Pancreas (tissue), 10 donors: ENCODE measurements at regions not wholly inside any gene's neighbourhood (a gene's known extent, or its start where the extent isn't known, plus 50 kb on each side); places are given as distances from the start of the nearest gene placed in this dataset.

Experiments used
- ATAC-seq, 4 donors: fragments of 200-7000 bp; cut with Tn5 transposase; one replicate each; pipeline versions ENCODE4 v1.8.0 to v1.9.1; 2020; ENCODE audit warnings: mild to moderate bottlenecking in 4 of 4, moderate library complexity in 4 of 4
- DNase-seq, 6 donors: peaks; one replicate each; pipeline ENCODE4 v3.0.0-alpha.2; 2020
- FAIRE-seq: peaks from 2 replicates; lab custom pipeline; 2012; peaks lifted over from hg19 to GRCh38; lab: Jason Lieb, UNC
- H3K27ac ChIP-seq, 4 donors: fragments of 200-600 bp; sonication (generic); 1 replicate in 3 of 4; 2 replicates in 1 of 4; pipeline versions ENCODE4 v1.5.0 to v1.8.0; 2020
- H3K27me3 ChIP-seq, 4 donors: fragments of 200-600 bp; one replicate each; pipeline ENCODE4 v1.8.0; 2021
- H3K36me3 ChIP-seq, 3 donors: fragments of 200-600 bp; sonication (generic) in 1 of 3; one replicate each; pipeline versions ENCODE4 v1.5.0 to v1.8.0; 2020 to 2021
- H3K4me1 ChIP-seq, 3 donors: fragments of 200-600 bp; one replicate each; pipeline ENCODE4 v1.8.0; 2021
- H3K4me3 ChIP-seq, 4 donors: fragments of 200-600 bp; sonication (generic) in 2 of 4; one replicate each; pipeline versions ENCODE4 v1.5.0 to v1.8.0; 2020 to 2021
- H3K9me3 ChIP-seq, 4 donors: fragments of 200-600 bp; one replicate each; pipeline ENCODE4 v1.8.0; 2021
- WGBS, 2 donors: extraction: QIAGEN DNeasy Blood & Tissue Kit; methylation state at CpG; one replicate each; pipeline ENCODE4 v1.1.7; 2013; 5-methylcytosine and 5-hydroxymethylcytosine counted together
- intact Hi-C, 3 donors: fragments of 100-400 bp; cut with DNase I; formaldehyde crosslinking; loops; one replicate each; pipeline versions ENCODE4 v1.11.1 to v1.14.2; 2022
- TF ChIP-seq, protein P1 (sequence below), 4 donors: fragments of 200-600 bp; sonication (generic) in 3 of 4; IDR thresholded peaks; one replicate each; pipeline versions ENCODE4 v1.5.0 to v1.8.0; 2021; ENCODE audit warnings: antibody characterized with exemption in 4 of 4
- donor health status: healthy with polysubstance abuse.
- donor health status: DM: no; HTN: no; CAD: no; lungs with moderate emphysema.
- donor health status: DM: no; HTN: no; CAD: no.
- donor health status: control.
- donor health status: control.
- donor health status: Bipolar disorder and iron deficiency.
- donor health status: DM: yes; HTN: yes; CAD: no.
- donor health status: DM: no; HTN: no; CAD: no.
- donor health status: DM: no; HTN: no; CAD: no.
- donor health status: DM: yes; HTN: yes; CAD: no.

- Histone ChIP-seq H3K27ac (no peak overlapping the region), H3K27me3 (no peaks in the 10 kb centered on the region), H3K4me1 (no peaks in the 10 kb centered on the region), H3K36me3 (no peaks in the 10 kb centered on the region), H3K4me3 (no peak overlapping the region), H3K9me3 (no peaks in the 10 kb centered on the region)
- DNase-seq (no peak), FAIRE-seq (no peak), ATAC-seq (no peak)
- 25 to 50% methylated on average over 1 of the region's 1 CpG for WGBS, 2 donors
- intact Hi-C loops = no loop called here
- TF ChIP-seq, protein P1, sequence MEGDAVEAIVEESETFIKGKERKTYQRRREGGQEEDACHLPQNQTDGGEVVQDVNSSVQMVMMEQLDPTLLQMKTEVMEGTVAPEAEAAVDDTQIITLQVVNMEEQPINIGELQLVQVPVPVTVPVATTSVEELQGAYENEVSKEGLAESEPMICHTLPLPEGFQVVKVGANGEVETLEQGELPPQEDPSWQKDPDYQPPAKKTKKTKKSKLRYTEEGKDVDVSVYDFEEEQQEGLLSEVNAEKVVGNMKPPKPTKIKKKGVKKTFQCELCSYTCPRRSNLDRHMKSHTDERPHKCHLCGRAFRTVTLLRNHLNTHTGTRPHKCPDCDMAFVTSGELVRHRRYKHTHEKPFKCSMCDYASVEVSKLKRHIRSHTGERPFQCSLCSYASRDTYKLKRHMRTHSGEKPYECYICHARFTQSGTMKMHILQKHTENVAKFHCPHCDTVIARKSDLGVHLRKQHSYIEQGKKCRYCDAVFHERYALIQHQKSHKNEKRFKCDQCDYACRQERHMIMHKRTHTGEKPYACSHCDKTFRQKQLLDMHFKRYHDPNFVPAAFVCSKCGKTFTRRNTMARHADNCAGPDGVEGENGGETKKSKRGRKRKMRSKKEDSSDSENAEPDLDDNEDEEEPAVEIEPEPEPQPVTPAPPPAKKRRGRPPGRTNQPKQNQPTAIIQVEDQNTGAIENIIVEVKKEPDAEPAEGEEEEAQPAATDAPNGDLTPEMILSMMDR (IDR thresholded peaks at IDR 0.05) = no peak
Observed at GRCh38 chr2:125698280-125698679, 957.7 kb upstream of the GYPC start.

- no peaks in the 10 kb centered on the region for H3K27me3 ChIP-seq
- TF ChIP-seq, protein P1 (IDR thresholded peaks at IDR 0.05) = no peak
- FAIRE-seq = no peak
Observed at GRCh38 chr2:125701070-125701469, 954.9 kb upstream of the GYPC start.

DNA sequence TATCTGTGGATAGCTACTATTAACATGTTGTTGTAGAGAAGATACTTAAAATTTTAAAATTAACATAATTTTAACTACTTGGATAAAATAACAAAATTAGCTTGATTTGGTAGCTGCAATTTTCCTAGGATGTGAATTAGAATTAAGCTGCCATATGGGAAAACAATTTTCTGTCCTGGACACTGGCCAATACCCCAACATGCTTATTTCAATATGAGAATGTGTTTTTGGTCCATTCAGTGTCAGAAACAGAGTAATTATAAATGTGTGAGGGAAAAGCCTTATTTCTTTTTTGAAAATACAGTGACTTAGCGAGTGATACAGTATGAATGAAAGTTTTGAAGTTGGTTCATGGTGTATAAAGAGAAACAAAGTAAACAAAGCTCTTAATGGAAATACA is 948.3 kb upstream of the GYPC start:
- intact Hi-C loops = no loop called here
- no peak for FAIRE-seq
- Histone ChIP-seq H3K27me3 (no peaks in the 10 kb centered on the region), H3K36me3 (no peaks in the 10 kb centered on the region), H3K9me3 (no peaks in the 10 kb centered on the region), H3K4me1 (no peaks in the 10 kb centered on the region), H3K4me3 (no peak overlapping the region), H3K27ac (no peak overlapping the region)
- no peak for DNase-seq
- WGBS, 2 donors = 59 to 73% methylated on average over 1 of the region's 1 CpG
- ATAC-seq = no peak
- TF ChIP-seq, protein P1 (IDR thresholded peaks at IDR 0.05) = no peak

More at GRCh38 chr2:125701070-125701469, 954.9 kb upstream of the GYPC start:
- intact Hi-C loops = no loop called here
- no peaks in the 10 kb centered on the region for H3K4me1 ChIP-seq
- ATAC-seq (no peak), DNase-seq (no peak)
- 59 to 85% methylated on average over 2 of the region's 2 CpGs for WGBS, 2 donors
- H3K4me3 ChIP-seq = no peak overlapping the region
- H3K9me3 ChIP-seq = no peaks in the 10 kb centered on the region
- H3K27ac ChIP-seq = no peak overlapping the region
- no peaks in the 10 kb centered on the region for H3K36me3 ChIP-seq

- H3K4me3 ChIP-seq = no peak overlapping the region
- TF ChIP-seq, protein P1 (IDR thresholded peaks at IDR 0.05) = no peak
- H3K4me1 ChIP-seq = no peaks in the 10 kb centered on the region
- FAIRE-seq = no peak
- no peaks in the 10 kb centered on the region for H3K36me3 ChIP-seq
- intact Hi-C loops = no loop called here
- no peaks in the 10 kb centered on the region for H3K9me3 ChIP-seq
- H3K27me3 ChIP-seq = no peaks in the 10 kb centered on the region
- no peak overlapping the region for H3K27ac ChIP-seq
- WGBS, 2 donors = 12 to 13% methylated on average over 6 of the region's 6 CpGs
- ATAC-seq = no peak
- no peak for DNase-seq
Observed at GRCh38 chr2:125710561-125710960, 945.4 kb upstream of the GYPC start.

DNA sequence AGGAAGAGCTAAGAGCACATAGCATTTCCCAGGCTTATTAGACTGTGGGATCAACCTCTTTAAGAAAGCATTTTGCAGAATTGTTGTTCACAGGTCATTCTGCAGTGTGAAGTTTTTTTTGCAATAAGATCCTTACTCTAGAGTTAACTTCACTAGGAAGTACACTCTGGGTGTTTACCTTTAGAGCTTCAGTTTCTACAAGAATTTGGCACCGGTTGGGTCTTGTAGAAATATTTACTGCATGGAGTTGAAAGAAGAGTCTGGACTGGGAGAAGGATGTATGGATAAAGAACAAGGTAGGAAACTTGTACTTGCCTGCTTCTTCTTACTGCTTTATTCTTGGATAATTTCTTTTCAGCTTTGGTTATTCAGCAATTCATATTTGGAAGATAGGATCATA is 944.9 kb upstream of the GYPC start:
- Histone ChIP-seq H3K4me1 (no peaks in the 10 kb centered on the region), H3K27ac (no peak overlapping the region), H3K9me3 (no peaks in the 10 kb centered on the region), H3K4me3 (no peak overlapping the region), H3K27me3 (no peaks in the 10 kb centered on the region), H3K36me3 (no peaks in the 10 kb centered on the region)
- no peak for FAIRE-seq
- TF ChIP-seq, protein P1 (IDR thresholded peaks at IDR 0.05) = no peak
- no peak for DNase-seq
- intact Hi-C loops = no loop called here
- no peak for ATAC-seq
- WGBS, 2 donors = 13 to 17% methylated on average over 1 of the region's 1 CpG
